HFFc6 (cell line): ENCODE measurements at regions not wholly inside any gene's neighbourhood (a gene's known extent, or its start where the extent isn't known, plus 50 kb on each side); places are given as distances from the start of the nearest gene placed in this dataset.
"Not testable (repeated sequence)": the region's sequence is repeated elsewhere in the genome, so short reads cannot be mapped to it uniquely, and the experiment has no call there.

Experiments
- DNase-seq: peaks from one replicate; pipeline ENCODE4 v3.0.0-alpha.2; 2018
- H3K27ac Mint-ChIP-seq: 2 replicates; pipeline ENCODE4 v1.8.0; 2020; ENCODE audit warnings: mild to moderate bottlenecking, mixed read lengths
- H3K27me3 Mint-ChIP-seq: 2 replicates; pipeline ENCODE4 v1.8.0; 2021; ENCODE audit warnings: mild to moderate bottlenecking, moderate library complexity, mixed read lengths; ENCODE audit not compliant: insufficient read depth
- H3K36me3 Mint-ChIP-seq: 2 replicates; pipeline ENCODE4 v1.8.0; 2021; ENCODE audit warnings: low read depth, mixed read lengths
- H3K4me1 Mint-ChIP-seq: 2 replicates; pipeline ENCODE4 v1.8.0; 2020; ENCODE audit warnings: low read depth, mixed read lengths
- H3K4me3 Mint-ChIP-seq: 2 replicates; pipeline ENCODE4 v1.8.0; 2020; ENCODE audit warnings: mild to moderate bottlenecking, moderate library complexity, mixed read lengths
- H3K9me3 Mint-ChIP-seq: 2 replicates; pipeline ENCODE4 v1.8.0; 2020; ENCODE audit warnings: mild to moderate bottlenecking, mixed read lengths
- CTCF ChIP-seq: fragments of 200-600 bp; sonication (generic); IDR thresholded peaks from 2 replicates; pipeline ENCODE4 v1.5.0; 2021; ENCODE audit warnings: antibody characterized with exemption, mild to moderate bottlenecking

GRCh38 chr2:160568856-160569255 lies 75.2 kb upstream of the RBMS1 start:
- no peak for DNase-seq
- H3K9me3 Mint-ChIP-seq, result no peaks in the 10 kb centered on the region
- H3K4me3 Mint-ChIP-seq, result no peak overlapping the region
- no peak for TF ChIP-seq CTCF
- peaks cover 22% of the 10 kb centered on the region for H3K4me1 Mint-ChIP-seq
- H3K27ac Mint-ChIP-seq, result no peak overlapping the region
- no peaks in the 10 kb centered on the region for H3K36me3 Mint-ChIP-seq
- no peaks in the 10 kb centered on the region for H3K27me3 Mint-ChIP-seq

- TF ChIP-seq CTCF, result no peak
- no peaks in the 10 kb centered on the region for H3K36me3 Mint-ChIP-seq
- no peak overlapping the region for H3K4me3 Mint-ChIP-seq
These were observed 76.8 kb upstream of the RBMS1 start for GRCh38 chr2:160570376-160570775.

GRCh38 chr2:160574468-160575140 lies 81.0 kb upstream of the RBMS1 start:
- Mint-ChIP-seq H3K4me1 (peaks cover 8% of the 10 kb centered on the region), H3K9me3 (no peaks in the 10 kb centered on the region), H3K36me3 (no peaks in the 10 kb centered on the region), H3K27me3 (no peaks in the 10 kb centered on the region), H3K4me3 (no peak overlapping the region), H3K27ac (no peak overlapping the region)
- peak; percentile 84 for DNase-seq
- TF ChIP-seq CTCF, result no peak

More at GRCh38 chr2:160570376-160570775, 76.8 kb upstream of the RBMS1 start:
- Mint-ChIP-seq H3K9me3 (no peaks in the 10 kb centered on the region), H3K27me3 (no peaks in the 10 kb centered on the region), H3K27ac (no peak overlapping the region), H3K4me1 (peaks cover 11% of the 10 kb centered on the region)
- no peak for DNase-seq

- TF ChIP-seq CTCF, result no peak
These were observed 81.8 kb upstream of the RBMS1 start for GRCh38 chr2:160575368-160575767.

GRCh38 chr2:160576054-160576499 lies 82.5 kb upstream of the RBMS1 start:
- Mint-ChIP-seq H3K9me3 (no peaks in the 10 kb centered on the region), H3K27me3 (no peaks in the 10 kb centered on the region), H3K4me1 (peaks cover 16% of the 10 kb centered on the region), H3K27ac (no peak overlapping the region), H3K4me3 (no peak overlapping the region), H3K36me3 (no peaks in the 10 kb centered on the region)
- no peak for TF ChIP-seq CTCF
- no peak for DNase-seq

More at GRCh38 chr2:160575368-160575767, 81.8 kb upstream of the RBMS1 start:
- no peaks in the 10 kb centered on the region for H3K27me3 Mint-ChIP-seq
- no peak for DNase-seq
- no peaks in the 10 kb centered on the region for H3K9me3 Mint-ChIP-seq
- peaks cover 10% of the 10 kb centered on the region for H3K4me1 Mint-ChIP-seq
- H3K27ac Mint-ChIP-seq, result no peak overlapping the region
- H3K36me3 Mint-ChIP-seq, result no peaks in the 10 kb centered on the region
- H3K4me3 Mint-ChIP-seq, result no peak overlapping the region

GRCh38 chr2:160577081-160577480 lies 83.5 kb upstream of the RBMS1 start:
- H3K9me3 Mint-ChIP-seq, result not testable (repeated sequence)

More at GRCh38 chr2:160577081-160577480, 83.5 kb upstream of the RBMS1 start:
- peaks cover 19% of the 10 kb centered on the region for H3K4me1 Mint-ChIP-seq
- DNase-seq, H3K27me3 Mint-ChIP-seq, H3K36me3 Mint-ChIP-seq, H3K27ac Mint-ChIP-seq, H3K4me3 Mint-ChIP-seq: not testable (repeated sequence)
